Body of pancreas (tissue), 4 donors: ENCODE measurements at regions not wholly inside any gene's neighbourhood (a gene's known extent, or its start where the extent isn't known, plus 50 kb on each side); places are given as distances from the start of the nearest gene placed in this dataset.

Source experiments
- CTCF ChIP-seq, 7 experiments: fragments of 450-650 bp in 4 of 7; fragments of 200-600 bp in 3 of 7; sonication (generic) in 3 of 7; IDR thresholded peaks; one replicate each; pipeline ENCODE4 v1.5.1; 2016 to 2019; ENCODE audit warnings: antibody characterized with exemption in 7 of 7
- POLR2A ChIP-seq, 3 donors: fragments of 450-650 bp; IDR thresholded peaks; one replicate each; pipeline ENCODE4 v1.6.1; 2016; ENCODE audit warnings: antibody characterized with exemption in 3 of 3, mild to moderate bottlenecking in 2 of 3

- no peak for TF ChIP-seq POLR2A (IDR thresholded peaks at IDR 0.05)
- no peak for TF ChIP-seq CTCF (IDR thresholded peaks at IDR 0.05)
Observed at GRCh38 chr7:96426685-96427084, 104.8 kb upstream of the SLC25A13 start.
